ENCODE measurements at regions not wholly inside any gene's neighbourhood (a gene's known extent, or its start where the extent isn't known, plus 50 kb on each side); places are given as distances from the start of the nearest gene placed in this dataset.

DNA sequence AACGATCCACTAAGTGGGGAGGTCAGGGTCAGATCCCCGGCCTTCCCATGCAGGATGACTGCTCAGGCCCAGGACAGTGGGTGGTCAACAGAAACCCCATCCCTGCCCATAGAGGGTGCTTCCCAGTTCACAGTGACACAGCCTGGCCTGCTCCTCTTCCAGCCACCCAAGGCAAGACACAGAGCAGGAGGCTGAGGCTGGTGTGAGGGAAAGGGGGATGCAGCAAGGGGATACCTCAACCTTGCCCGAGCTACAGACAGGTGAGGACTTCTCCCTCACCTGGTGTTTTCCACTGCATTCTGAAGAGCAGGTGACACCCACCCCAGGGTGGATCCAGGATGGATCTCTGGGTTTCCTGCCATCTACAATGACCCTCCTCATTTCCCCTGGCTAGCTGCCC is 106.7 kb downstream of the KIF26A start:
- DNase-seq (ENCODE audit: low spot score in 2 of 2) (no peak), ATAC-seq (replicated peaks; ENCODE audit: extremely low read depth, poor library complexity, severe bottlenecking) (no peak)
- peaks cover 10% of the 10 kb centered on the region for H3K27me3 Mint-ChIP-seq
- H3K27ac Mint-ChIP-seq (ENCODE audit: low read depth) = no peak overlapping the region
- no peaks in the 10 kb centered on the region for H3K9me3 Mint-ChIP-seq
- no peak overlapping the region for H3K4me3 Mint-ChIP-seq
- peaks cover 3% of the 10 kb centered on the region for H3K36me3 Mint-ChIP-seq (ENCODE audit: insufficient read depth)
- no peaks in the 10 kb centered on the region for H3K4me1 Mint-ChIP-seq

DNA sequence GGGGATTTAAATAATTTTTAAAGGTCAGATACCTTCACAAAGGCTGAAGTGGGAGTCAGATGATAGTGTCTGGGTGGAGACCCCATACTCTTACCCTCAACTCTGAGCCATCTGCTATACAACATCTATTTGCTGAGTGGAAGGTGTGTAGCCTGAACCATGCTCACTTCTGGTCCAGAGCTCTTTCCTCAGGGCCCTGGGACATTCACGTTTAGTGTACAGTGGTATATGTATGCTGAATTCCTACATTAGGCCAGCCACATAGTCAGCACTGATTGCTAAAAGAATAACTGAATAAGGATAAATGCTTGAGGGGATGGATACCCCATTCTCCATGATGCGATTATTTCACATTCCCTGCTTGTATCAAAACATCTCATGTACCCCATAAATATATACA is 107.3 kb downstream of the KIF26A start:
- Mint-ChIP-seq H3K9me3 (no peaks in the 10 kb centered on the region), H3K4me1 (no peaks in the 10 kb centered on the region), H3K36me3 (ENCODE audit: insufficient read depth) (peaks cover 3% of the 10 kb centered on the region), H3K27ac (ENCODE audit: low read depth) (no peak overlapping the region), H3K4me3 (no peak overlapping the region), H3K27me3 (peaks cover 4% of the 10 kb centered on the region)
- DNase-seq (ENCODE audit: low spot score in 2 of 2) (no peak), ATAC-seq (replicated peaks; ENCODE audit: extremely low read depth, poor library complexity, severe bottlenecking) (no peak)

DNA sequence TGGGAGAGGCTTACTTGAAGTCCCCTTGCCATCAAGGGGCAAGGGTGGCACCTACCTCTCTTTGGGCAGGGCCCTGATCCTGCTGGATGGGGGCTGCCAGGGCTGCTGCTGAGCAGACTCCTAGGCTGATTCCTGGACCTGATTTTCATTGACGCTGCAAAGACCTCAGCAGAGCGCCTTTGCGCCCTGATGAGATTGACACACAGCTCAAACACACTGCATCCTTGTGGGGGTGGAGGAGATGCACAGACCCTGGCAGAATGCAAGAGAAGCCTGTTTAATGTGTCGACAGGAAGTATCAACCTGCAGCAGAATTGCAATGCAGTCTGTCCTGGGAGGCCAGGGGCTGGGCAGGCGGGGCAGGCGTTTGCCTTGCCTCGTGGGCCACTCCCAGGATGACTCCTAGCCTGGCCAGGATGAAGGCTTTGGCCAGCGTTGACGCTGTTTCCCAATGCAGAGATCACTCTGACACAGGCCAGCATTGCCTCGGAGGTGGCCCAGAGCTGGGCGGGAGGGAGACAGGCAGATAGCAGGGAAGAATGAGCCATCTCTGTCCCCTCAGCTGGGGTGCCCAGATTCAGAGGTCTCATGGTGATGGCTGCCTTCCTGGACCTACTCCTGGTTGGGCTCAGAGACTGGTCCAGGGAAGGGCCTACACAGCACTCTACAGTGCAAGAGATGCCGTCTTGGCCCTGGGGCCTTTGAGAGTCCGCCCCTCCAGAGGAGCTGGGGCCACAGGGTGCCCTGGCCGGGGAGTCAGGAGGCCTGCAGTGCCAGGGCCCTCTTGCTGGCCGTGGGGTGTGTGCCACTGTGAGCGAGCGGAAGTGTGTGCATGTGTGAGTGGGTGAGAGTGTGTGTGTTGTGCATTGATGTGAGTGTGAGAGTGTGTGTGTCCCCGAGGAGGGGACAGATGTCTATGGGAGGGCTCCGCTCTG is 108.3 kb downstream of the KIF26A start:
- Mint-ChIP-seq H3K36me3 (ENCODE audit: insufficient read depth) (peaks cover 3% of the 10 kb centered on the region), H3K4me1 (no peaks in the 10 kb centered on the region), H3K27ac (ENCODE audit: low read depth) (no peak overlapping the region), H3K4me3 (no peak overlapping the region), H3K9me3 (no peaks in the 10 kb centered on the region), H3K27me3 (no peaks in the 10 kb centered on the region)
- ATAC-seq (replicated peaks; ENCODE audit: extremely low read depth, poor library complexity, severe bottlenecking) = no peak
- DNase-seq (ENCODE audit: low spot score in 2 of 2) = no peak

DNA sequence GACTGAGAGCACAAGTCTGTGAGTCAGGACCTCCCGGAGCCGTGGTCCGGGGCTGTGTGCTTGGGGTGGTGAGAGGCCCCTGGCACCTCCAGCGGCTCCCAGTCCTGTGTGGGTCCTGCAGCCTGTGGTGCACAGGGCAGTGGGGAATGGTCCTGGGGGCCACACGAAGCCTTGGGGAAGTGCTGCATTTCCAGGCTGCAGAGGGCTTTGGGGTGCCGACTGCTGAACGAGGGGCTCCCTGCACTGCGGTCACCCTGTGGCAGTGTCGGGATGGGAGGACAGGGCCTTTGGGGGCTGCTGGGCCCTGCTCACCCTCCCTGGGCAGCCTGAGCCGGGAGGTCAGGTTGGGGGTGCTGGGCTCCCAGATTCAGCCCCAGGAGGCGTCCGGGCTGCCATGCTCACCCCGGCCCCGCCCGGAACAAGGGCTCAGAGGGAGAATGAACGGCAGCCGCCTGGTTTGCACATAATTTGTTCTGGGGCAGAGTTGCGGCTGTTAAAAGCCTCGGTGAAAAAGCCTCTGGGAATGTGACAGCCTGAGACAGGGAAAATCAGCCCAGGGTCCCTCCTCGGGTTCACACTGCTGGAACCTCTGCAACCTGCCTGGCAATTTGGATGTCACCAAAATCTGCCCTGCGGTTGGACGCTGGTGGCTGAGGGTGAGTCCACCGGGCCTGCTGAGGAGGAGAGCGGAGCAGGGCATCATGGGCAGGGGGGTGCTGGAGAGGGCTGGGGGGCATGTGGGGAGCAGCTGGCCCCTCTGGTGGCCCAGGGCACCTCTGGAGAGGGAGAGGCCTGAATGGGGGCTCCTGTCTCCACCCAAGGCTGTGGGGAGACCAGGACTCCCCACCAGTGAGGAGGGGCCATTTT is 109.2 kb downstream of the KIF26A start:
- Mint-ChIP-seq H3K9me3 (no peaks in the 10 kb centered on the region), H3K27ac (ENCODE audit: low read depth) (no peak overlapping the region), H3K4me3 (no peak overlapping the region), H3K27me3 (no peaks in the 10 kb centered on the region), H3K4me1 (no peaks in the 10 kb centered on the region), H3K36me3 (ENCODE audit: insufficient read depth) (peaks cover 3% of the 10 kb centered on the region)
- ATAC-seq (replicated peaks; ENCODE audit: extremely low read depth, poor library complexity, severe bottlenecking) (no peak), DNase-seq (ENCODE audit: low spot score in 2 of 2) (no peak)

DNA sequence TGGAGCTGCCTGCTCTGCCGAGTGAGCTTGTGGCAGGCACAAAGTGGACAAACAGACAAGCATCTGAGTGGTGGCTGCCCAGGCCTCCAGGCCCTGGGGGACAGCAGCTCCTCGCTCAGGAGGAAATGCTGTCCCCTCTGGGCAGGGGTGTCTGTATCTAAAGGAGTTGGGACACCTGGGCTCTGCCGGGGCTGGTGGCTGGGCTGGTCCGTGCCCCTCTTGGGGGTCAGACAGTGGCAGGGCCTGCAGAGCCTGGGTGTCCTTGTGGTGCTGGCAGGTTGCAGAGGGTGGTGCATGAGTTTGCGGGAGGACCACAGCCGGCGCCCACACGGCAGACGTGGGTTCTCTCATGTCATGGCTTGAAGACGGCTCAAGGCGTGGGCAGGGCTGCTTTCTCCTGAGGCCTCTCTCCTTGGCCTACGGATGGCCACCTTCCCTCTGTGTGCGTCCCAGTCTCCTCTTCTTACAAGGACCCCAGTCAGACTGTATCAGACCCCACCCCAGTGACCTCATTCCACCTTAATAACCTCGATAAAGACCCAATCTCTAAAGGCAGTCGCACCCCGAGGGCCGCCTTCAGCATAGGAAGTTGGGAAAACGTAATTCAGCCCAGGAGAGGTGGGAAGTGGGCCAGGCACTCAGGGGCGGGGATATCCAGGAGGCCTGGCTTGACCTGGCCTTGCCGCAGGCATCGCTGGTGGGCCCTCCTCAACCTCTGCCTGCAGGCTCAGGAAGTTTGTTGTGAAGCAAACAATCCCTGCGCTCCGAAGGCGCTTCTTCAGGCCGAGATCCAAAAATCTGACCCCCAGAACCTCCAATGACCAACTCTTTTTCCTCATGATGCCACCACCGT is 110.0 kb downstream of the KIF26A start:
- no peaks in the 10 kb centered on the region for H3K4me1 Mint-ChIP-seq
- H3K36me3 Mint-ChIP-seq (ENCODE audit: insufficient read depth) = peaks cover 3% of the 10 kb centered on the region
- no peaks in the 10 kb centered on the region for H3K27me3 Mint-ChIP-seq
- no peak for DNase-seq (ENCODE audit: low spot score in 2 of 2)
- no peaks in the 10 kb centered on the region for H3K9me3 Mint-ChIP-seq
- no peak overlapping the region for H3K4me3 Mint-ChIP-seq
- ATAC-seq (replicated peaks; ENCODE audit: extremely low read depth, poor library complexity, severe bottlenecking) = no peak
- no peak overlapping the region for H3K27ac Mint-ChIP-seq (ENCODE audit: low read depth)

DNA sequence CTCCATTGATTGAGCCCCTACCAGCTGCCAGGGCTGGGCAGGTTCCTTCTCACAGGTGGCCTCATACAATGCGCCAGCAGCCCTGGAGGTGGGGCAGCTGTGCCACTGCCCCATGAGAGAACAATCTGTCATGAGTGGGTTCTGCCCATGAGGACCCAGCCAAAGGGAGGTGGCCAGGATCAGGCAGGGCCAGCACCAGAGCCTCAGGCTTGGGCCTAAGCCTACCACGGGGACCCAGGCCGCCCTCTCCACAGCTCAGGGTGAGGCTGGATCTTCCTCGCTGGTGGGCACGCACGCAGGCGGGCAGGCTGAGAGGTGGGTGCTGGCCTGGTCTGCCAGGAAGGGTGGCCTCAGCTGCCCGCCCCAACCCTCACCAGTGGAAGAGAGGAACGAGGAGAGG is 110.7 kb downstream of the KIF26A start:
- ATAC-seq (replicated peaks; ENCODE audit: extremely low read depth, poor library complexity, severe bottlenecking) (no peak), DNase-seq (ENCODE audit: low spot score in 2 of 2) (no peak)
- H3K4me1 Mint-ChIP-seq = no peaks in the 10 kb centered on the region
- H3K27me3 Mint-ChIP-seq = no peaks in the 10 kb centered on the region
- H3K4me3 Mint-ChIP-seq = no peak overlapping the region
- no peaks in the 10 kb centered on the region for H3K9me3 Mint-ChIP-seq
- peaks cover 3% of the 10 kb centered on the region for H3K36me3 Mint-ChIP-seq (ENCODE audit: insufficient read depth)
- H3K27ac Mint-ChIP-seq (ENCODE audit: low read depth) = no peak overlapping the region

DNA sequence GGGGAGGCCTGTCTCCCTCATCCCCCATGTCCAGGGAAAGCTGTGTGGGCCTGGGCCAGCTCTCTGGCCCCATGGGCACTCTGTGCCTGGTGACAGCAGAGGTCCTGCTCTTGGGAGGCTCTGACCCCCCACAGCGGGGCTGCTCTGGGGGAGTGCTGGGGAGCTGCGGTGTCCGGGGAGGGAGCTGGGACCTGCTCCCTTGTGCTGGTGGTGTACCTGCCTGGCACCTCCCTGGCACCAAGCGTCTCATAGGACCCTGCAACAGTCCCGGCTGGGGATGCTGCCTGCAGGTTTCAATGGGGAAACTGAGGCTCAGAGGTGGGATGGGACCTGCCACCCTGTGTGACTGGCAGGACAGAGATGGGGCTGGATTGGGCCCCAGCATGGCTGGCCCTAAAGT is 111.3 kb downstream of the KIF26A start:
- H3K9me3 Mint-ChIP-seq = no peaks in the 10 kb centered on the region
- H3K4me3 Mint-ChIP-seq = no peak overlapping the region
- H3K27me3 Mint-ChIP-seq = no peaks in the 10 kb centered on the region
- H3K4me1 Mint-ChIP-seq = no peaks in the 10 kb centered on the region
- peaks cover under 1% of the 10 kb centered on the region for H3K36me3 Mint-ChIP-seq (ENCODE audit: insufficient read depth)
- DNase-seq (ENCODE audit: low spot score in 2 of 2) (no peak), ATAC-seq (replicated peaks; ENCODE audit: extremely low read depth, poor library complexity, severe bottlenecking) (no peak)
- no peak overlapping the region for H3K27ac Mint-ChIP-seq (ENCODE audit: low read depth)

DNA sequence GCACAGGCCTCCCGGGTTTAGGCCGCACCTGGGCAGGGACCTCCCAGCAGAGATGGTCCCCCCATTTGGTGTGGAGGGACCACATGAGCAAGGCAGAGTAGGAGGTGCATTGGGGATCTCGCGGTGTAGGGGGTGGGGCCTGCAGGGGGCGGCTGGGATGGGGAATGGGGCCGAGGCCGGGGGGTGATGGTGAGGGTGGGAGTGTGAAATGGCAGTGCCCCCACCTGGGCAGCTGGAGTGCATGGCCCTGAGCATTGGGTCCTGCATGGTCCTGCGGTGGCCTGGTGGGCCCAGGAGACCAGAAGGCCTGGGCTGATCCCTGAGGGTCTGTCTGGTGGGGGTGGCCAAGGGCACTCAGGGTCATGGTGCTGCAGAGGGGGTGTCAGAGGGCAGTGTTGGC is 111.8 kb downstream of the KIF26A start:
- no peak overlapping the region for H3K27ac Mint-ChIP-seq (ENCODE audit: low read depth)
- H3K4me3 Mint-ChIP-seq = no peak overlapping the region
- no peaks in the 10 kb centered on the region for H3K36me3 Mint-ChIP-seq (ENCODE audit: insufficient read depth)
- no peaks in the 10 kb centered on the region for H3K27me3 Mint-ChIP-seq
- no peaks in the 10 kb centered on the region for H3K9me3 Mint-ChIP-seq
- no peaks in the 10 kb centered on the region for H3K4me1 Mint-ChIP-seq
- no peak for DNase-seq (ENCODE audit: low spot score in 2 of 2)
- no peak for ATAC-seq (replicated peaks; ENCODE audit: extremely low read depth, poor library complexity, severe bottlenecking)

DNA sequence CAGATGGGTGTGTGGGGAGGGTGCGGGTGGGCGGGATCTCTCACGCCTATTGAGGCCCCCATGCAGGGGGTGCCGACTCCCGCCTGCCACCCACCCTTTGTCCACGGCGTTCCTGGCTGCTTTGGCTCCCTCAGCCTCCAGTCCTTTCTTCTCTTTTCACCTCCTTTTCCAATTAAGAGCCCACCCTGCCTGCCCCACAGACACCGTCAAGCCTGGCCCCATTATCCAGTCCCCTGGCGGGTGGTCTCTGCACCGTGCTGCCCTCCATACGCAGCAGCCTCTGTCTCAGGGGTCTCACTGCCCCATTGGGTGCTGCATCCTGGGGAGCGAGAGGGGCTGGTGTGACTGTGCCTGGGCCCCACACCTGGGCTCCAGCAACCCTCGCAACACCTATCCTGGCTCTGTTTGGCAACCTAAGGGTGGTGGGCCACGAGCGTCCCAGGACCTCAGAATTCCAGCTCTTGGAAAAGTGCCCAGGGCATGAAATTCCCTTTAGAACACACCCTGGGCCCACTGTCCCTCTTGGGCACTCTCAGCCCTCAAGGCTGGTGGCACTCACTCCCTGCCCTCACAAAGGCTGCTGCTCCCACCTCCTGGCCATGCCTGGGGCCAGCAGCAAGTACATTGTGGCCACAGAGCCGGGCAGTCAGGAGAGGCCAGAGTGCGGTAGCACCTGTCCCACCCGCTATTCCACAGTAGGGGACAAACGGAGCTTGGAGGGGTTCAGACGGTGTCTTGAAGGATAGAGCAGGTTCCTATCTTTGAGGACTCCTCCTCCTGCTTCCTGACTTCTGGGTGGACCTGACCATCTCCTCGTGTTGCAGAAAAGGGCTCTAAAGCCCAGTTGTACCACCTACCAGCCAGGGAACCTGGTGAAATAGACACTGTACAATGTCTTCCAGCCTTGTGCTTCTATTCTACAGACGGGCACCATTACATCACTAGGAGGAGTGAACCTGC is 114.1 kb downstream of the KIF26A start:
- no peaks in the 10 kb centered on the region for H3K36me3 Mint-ChIP-seq (ENCODE audit: insufficient read depth)
- no peaks in the 10 kb centered on the region for H3K4me1 Mint-ChIP-seq
- DNase-seq (ENCODE audit: low spot score in 2 of 2) (no peak), ATAC-seq (replicated peaks; ENCODE audit: extremely low read depth, poor library complexity, severe bottlenecking) (no peak)
- peaks cover 21% of the 10 kb centered on the region for H3K27me3 Mint-ChIP-seq
- no peaks in the 10 kb centered on the region for H3K9me3 Mint-ChIP-seq
- peak overlapping the region; percentile 66 for H3K27ac Mint-ChIP-seq (ENCODE audit: low read depth)
- H3K4me3 Mint-ChIP-seq = no peak overlapping the region

DNA sequence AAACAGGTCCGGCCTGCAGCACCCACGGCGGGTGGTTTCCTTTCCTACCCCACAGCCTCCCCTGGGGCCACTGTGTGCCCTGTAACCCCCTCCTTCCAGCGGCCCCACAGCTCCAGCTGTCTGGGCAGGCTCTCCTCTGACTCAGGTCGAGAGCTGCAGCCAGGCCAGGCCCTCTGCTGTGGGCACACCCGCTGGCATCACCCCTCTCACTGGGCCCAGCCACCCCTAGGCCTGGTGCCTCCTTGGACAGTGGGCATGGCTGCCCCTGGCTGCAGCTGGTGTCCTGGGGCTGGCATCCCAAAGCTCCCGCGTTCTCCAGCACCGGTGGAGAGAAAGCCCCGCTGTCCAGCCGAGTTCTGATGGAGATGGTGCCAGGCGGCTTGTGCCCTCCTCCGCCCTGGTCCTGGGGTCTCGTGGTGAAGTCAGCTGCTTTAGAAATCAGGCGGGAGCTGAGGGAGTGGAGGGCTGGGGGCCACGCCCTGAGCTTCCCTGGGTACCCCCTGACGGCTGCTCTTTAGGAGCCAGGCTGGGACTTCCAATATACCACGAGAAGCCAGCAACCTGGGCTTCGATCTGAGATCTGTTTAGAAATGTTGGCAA is 114.9 kb downstream of the KIF26A start:
- H3K9me3 Mint-ChIP-seq = no peaks in the 10 kb centered on the region
- H3K36me3 Mint-ChIP-seq (ENCODE audit: insufficient read depth) = no peaks in the 10 kb centered on the region
- no peak overlapping the region for H3K27ac Mint-ChIP-seq (ENCODE audit: low read depth)
- no peak overlapping the region for H3K4me3 Mint-ChIP-seq
- no peak for ATAC-seq (replicated peaks; ENCODE audit: extremely low read depth, poor library complexity, severe bottlenecking)
- no peaks in the 10 kb centered on the region for H3K4me1 Mint-ChIP-seq
- peak in 1 of 2 donors; percentile 2 for DNase-seq (ENCODE audit: low spot score in 2 of 2)
- peaks cover 28% of the 10 kb centered on the region for H3K27me3 Mint-ChIP-seq

DNA sequence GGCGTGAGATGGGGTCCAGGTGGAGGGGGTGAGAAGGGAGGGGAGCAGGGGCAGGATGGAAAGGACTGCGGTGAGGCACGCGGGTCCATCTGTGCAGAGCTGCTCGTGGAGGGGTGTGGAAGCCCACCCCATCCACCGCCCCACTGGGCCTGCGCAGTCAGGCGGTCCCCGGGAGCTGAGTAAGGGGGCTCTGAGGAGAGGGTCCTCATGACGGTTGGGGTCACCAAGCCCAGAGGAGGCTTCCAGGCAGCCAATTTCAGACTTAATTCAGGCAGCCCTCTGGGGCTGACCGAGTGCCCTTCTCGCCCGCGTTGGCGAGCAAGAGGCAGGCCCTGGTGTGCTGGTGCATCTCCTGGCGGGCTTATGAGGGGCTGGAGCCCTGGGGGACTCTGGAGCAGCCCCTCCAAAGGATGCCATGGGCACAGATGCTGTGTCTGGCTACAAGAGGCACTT is 115.5 kb downstream of the KIF26A start:
- no peak for ATAC-seq (replicated peaks; ENCODE audit: extremely low read depth, poor library complexity, severe bottlenecking)
- no peaks in the 10 kb centered on the region for H3K9me3 Mint-ChIP-seq
- H3K4me3 Mint-ChIP-seq = no peak overlapping the region
- DNase-seq (ENCODE audit: low spot score in 2 of 2) = no peak
- no peaks in the 10 kb centered on the region for H3K4me1 Mint-ChIP-seq
- peaks cover 30% of the 10 kb centered on the region for H3K27me3 Mint-ChIP-seq
- no peak overlapping the region for H3K27ac Mint-ChIP-seq (ENCODE audit: low read depth)
- no peaks in the 10 kb centered on the region for H3K36me3 Mint-ChIP-seq (ENCODE audit: insufficient read depth)

Data from central memory CD8-positive, alpha-beta T cell (primary cell).